8988T (cell line): ENCODE measurements at regions not wholly inside any gene's neighbourhood (a gene's known extent, or its start where the extent isn't known, plus 50 kb on each side); places are given as distances from the start of the nearest gene placed in this dataset.
"Not testable (repeated sequence)": the region's sequence is repeated elsewhere in the genome, so short reads cannot be mapped to it uniquely, and the experiment has no call there.

Experiments used
- DNase-seq: peaks from one replicate; pipeline ENCODE4 v3.0.0; 2011

DNA sequence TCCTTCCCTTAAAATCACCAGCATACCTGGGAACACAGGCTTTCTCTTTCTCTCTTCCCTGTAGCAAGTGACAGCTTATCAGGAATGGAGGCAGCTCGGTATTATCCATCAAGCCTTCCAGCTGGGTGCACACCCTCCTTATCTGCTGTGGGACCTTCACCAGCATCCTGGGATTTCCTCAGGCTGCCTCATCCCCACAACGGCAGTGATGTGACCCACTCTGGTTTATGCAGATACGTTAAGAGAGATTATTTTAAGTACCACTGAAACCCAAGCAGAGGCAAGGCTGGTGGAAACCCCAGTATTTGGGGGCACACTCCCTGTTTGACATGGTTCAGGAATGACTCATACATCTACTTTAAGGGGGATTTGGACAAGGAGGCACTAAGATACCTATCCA lies 192.1 kb downstream of the TM9SF2 start:
- DNase-seq: no peak

DNA sequence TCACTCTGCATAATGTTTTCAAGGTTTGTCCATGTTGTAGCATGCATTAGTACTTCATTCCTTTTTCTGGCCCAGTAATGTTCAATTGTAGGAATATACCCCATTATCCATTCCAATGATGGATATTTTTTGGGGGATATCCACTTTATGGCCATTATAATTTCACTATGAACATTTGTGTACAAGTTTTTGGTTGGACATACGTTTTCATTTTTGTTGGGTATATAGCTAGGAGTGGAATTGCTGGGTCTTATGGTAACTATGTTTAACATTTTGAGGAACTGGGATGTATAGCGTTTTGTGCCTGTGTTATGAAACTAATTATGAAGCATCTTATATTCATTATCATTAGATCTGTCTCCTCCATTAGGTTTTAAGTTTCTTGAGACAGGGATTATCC lies 191.6 kb downstream of the TM9SF2 start:
- no peak for DNase-seq

DNA sequence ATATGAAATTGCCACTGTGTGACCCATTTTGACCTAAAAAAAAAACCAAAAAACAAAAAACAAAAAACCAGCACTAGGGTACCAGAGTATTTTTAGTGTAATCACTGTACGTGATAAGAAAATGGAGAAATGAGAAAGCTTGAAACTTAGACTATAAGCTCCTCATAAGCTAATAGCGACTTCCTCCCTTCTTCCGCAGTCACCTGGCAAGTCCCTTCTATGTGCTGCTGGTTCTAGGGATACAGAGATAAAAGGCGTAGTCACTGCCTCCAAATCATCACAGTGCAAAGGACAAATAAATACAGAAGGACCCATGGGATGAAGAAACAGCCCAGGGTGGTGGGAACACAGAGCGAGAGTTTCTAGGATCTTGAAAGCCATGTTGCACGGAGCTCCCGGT lies 190.3 kb downstream of the TM9SF2 start:
- no peak for DNase-seq

DNA sequence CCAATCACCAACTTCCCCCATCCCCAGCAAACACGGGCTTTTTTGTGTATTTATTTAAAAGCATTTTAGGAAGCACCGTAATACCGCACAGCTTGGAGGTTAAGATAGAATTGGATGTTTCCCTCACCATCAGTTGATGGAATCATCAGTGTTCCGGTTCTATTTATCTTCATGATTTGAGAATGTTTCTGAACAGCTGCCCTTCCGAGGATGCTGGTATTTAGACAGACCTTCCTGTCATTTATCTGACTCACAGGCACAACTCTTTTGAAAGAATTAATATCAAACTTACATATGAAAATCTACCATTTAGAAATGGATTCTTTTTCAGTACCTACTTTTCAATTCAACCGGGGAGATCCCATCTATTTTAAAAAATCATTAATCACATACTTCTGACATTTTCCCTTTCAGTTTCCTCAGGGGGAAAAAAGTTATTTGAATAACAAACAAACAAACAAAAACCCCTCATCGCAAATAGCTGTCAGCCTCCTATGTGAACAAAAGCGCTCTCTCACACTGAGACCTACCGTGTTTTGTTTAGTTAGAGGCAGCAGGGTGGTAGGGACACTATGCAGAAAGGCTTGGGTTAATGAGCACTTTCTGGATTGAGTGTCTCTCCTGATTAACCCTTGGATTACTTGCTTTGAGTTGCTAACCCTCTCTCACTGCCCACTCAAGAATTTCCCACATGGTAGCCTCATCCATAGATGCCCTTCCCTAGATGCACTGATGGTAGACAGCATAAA lies 189.3 kb downstream of the TM9SF2 start:
- DNase-seq: no peak

DNA sequence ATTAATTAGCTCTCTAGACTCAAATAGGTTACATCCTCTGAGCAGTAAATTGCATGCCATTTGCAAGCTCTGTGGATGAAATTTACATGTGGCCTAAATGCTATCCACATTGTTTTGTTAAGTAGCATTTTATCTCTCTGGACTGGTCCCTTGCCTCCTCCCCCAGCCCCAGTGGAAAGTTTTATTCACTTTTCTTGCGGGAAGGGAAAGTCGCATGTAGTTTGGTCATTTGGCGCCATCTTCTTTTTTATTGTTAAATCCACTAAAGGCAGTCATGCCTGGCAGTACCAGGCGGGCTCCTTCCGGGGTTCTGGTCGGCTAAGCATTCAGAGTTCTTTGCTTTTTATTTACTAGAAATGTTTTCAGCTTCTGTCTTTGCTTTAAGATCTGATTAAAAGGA lies 188.7 kb downstream of the TM9SF2 start:
- DNase-seq: no peak

DNA sequence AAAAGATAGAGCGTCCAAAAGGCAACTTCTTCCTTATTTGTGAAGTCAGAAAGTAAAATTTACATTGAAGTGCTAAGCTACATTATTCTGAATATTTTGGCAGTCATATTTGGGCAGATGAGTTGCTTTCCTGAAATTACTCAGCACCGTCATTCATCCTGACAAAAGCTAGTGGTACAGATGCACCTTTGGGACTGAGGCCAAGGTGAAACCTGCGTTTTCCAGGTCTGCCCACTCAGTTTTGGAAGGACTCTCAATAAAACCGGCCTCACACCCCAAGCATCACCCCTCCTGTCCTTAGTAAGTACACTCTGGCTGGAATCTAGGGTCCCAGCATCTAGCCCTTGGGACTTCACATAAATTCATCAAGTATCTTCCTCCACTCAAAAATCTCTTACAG lies 187.5 kb downstream of the TM9SF2 start:
- DNase-seq: no peak

DNA sequence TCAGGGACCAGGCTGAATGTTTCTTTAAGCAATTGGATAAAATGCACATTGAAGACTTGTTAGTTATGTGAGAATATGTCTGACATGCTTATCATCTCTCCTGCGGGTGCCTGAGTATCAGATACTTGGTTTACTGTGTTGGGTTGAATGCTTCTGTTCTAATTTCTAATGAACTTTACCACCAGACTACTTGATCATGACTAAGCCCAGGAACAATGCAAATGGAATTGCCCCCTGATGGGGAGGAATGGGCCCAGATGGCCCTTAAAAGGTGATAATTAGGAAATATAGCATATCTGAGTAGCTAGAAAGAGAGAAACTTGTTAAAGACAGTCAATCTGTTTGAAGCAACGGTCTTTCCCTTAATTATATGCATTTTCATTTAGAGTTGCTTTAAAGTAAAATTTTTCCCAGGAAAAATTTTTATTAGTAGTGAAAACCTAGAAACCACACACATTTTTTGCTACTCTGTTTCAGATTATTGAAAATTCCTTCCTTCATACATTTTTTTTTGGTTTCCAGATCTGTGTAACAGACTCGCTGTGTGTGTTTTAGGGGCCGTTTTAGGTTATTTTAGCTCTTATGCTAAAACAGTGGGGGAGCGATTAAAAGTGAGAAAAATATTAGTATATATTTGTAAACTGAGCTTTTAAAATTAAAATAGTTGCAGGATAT lies 186.6 kb downstream of the TM9SF2 start:
- DNase-seq: no peak

DNA sequence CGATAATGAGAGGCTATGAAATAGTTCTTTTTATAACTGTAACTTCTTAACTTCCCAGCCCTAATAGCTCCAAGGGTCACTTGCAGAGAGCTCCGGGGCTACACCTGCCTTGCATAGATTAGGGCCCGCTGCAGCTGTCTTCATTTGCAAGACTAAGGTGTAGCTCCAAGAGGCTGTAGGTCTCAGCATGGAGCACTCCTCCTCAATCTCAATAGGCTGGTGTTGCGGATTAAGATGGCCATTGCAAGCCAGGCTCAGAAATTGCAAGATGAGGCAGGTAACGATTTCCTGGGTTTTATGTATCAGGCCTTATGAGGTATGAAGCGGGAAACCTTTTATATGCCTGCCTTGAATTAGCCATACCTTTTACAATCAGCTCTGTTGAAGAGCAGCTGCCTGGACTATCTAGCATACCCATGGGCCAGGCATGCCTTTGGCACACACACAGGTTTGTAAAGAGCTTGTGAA lies 185.7 kb downstream of the TM9SF2 start:
- DNase-seq: no peak

DNA sequence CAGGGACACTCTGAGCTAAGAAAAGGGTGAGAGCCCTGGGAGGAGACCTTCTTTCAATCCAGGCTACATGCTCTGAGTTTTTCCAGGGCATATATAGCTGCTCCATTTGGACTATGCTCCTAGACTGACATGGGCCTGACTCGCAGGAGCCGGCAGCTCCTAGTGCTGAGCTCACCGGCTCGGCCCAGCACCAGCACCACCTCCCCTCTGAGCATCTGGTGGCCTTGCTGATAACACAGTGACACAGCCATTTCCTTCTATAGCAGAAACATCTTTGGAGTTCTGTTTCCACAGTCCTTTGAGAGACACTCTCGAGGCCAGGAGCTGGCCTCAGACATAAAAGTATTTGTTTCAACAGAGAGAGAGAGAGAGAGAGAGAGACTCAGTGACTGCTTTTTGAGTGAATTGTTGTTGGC lies 184.9 kb downstream of the TM9SF2 start:
- no peak for DNase-seq

DNA sequence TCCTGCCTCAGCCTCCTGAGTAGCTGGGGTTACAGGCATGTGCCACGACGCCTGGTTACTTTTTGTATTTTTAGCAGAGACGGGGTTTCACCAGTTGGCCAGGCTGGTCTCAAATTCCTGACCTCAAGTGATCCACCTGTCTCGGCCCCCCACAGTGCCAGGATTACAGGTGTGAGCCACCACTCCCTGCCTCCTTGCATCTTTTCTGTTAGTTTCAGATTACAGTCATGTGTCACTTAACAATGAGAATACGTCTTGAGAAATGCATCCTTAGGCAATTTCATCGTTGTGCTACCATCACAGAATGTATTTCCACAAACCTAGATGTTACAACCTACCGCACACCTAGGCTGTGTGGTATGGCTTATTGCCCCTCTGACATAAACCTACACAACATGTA lies 180.4 kb downstream of the TM9SF2 start:
- no peak for DNase-seq

DNA sequence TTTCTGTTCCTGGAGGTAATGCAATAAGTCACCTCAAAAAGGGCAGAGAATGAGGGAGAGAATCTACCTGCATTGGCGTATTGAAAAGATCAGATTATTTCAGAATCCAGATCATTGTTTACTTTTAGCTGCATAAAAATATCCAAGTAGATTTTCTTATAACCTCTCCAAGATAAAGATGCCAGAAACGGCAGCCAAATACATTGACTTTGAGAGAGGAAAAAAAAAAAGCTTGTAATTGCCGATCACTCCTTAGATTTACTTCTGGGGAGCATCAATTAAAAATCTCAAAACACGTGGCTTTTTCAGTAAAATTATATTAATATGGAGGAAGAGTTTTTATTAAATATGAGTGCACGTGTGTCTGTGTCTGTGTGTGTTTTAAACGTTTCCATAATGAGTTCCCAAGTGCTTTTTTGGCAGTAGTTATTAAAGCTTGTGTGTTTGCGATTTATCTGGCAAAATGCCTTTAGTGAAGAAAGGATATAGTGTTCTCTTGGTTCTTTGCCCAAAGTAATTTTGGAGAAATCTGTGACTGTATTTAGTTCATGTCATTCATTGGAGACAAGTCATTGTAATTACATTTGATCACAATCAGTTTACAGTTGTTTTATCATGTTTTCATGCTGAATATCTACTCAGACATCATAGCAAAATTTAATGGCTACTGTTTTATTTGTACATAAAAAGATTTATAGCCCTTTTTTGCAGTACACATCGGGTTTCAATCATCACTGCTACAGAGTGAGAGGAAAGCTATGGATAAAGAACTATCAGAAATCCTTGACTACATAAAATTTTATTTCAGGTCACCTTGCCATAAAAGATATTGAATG lies 176.1 kb downstream of the TM9SF2 start:
- no peak for DNase-seq

DNA sequence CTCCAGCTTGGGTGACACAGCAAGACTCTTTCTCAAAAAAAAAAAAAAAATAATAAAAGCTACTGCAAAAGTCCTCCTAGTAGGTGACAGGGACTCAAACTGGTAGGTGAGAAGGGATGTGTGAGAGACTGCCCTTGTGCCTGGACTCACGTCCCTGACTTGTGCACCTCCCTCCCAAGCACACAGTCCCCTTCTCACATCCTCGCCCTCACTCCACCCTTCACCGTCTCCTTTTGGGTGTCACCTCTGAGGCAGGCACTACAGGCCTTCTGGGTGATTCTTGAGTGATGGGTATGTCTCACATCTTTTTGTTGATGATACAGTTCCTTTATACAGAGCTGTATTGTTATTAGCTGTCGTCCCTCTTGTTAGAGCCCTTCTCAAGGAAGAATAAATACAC lies 170.5 kb downstream of the TM9SF2 start:
- DNase-seq: no peak

DNA sequence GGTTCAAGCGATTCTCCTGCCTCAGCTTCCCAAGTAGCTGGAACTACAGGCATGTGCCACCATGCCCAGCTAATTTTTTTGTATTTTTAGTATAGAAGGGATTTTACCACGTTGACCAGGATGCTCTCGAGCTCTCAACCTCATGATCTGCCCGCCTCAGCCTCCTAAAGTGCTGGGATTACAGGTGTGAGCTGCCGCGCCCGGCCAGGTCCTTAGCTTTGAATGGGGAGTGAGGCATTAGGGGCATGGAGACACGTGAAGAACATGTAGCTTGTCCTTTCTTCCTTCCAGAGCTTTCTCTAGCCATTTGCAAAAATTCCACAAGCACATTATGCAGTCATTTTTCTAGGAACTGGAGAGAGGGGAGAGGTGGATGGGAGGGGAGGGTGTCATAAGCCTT lies 167.8 kb downstream of the TM9SF2 start:
- DNase-seq: not testable (repeated sequence)

DNA sequence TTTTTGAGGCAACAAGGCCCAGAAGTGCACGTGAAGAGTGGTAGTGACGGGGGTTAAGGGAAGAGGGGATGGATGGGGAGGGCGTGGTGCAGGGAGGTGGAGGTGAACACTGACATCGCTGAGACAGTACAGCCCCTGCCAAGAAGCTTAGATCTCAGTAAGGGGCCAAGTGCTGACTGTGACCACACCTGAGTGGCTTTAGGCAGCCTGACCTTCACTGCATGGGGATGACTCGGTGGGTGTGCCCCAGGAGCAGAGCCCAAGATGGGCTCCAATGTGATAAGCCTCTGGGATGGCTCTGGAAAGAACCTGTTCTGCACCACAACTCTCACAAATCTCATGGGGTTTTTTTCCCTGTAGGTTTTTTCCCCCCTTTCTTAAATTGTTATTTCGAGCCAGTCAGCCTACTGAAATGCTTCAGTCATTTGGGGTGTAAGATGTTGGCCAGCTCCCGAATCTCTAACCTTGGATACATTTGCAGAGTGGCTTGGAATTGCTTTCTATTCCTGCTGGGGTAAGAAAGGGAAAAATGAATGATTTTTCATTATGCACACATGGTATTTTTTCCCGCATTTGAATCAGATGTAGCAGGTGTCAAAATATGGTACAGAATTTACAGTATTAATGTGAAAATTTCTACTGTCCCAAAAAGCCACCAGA lies 165.0 kb downstream of the TM9SF2 start:
- no peak for DNase-seq

DNA sequence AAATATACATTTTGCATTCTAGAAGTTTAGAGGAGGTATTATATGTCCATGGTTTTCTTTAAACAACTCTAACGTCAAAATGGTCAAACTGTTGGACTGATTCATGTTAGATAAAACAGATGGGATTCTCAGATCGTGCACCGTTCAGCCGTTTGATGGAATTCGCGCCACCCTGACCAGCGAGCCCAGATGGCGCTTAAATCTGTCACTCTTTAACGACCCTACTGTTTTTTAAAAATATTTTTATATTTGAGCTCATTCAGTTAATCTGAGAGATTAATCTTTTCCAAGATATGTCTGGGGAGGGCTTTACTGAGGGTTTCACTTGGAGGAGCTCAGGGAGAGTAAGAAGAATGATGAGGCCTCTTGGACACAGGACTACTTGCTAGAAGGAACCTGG lies 164.4 kb downstream of the TM9SF2 start:
- DNase-seq: no peak

DNA sequence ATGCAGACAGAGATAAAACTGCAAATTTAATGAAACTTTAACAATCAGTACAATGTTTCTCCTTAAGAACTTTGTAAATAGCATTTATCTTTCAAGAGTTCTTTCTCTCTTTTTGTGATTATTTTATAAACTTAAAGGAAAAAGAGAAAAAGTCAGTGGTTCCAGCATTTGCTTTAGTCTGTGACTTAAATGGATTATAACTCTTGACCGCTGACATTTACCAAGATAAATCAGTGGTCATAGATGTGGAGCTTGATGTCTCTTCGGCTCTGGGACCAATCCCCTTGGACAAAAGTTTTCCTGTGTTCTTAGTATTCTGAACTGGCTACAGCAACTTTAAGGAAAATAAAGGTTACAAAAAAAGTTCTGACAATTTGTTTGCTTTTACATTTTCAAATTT lies 162.6 kb downstream of the TM9SF2 start:
- DNase-seq: no peak

DNA sequence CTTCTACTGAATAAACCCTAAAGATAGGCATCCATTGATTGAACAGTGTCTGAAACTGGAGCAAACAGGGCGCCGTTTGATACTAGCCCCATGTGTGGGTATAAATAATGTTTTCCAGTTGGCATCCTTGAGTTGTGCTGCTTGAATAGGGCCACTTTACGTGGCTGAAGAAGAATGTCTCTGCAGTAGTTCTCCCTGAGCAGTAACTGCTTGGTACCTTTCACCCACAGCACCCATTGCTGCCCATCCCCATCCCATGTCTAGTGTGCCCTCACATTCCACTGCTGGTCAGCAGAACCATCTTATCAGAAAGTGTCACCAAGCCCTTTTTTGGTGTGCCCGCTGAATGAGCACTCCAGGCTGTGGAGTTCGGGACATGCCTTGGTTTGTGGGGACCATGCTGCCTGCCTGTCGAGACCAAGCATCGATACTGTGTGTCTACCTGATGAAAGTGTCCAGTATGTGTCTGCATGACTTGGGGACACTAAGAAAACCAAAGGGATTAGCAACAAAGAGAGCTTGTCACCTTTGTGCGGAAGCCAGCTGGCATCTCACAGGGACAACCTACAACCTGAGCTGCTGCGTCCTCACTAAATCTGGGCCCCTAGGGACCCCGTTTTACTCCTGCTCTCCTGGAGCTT lies 162.0 kb downstream of the TM9SF2 start:
- DNase-seq: no peak

DNA sequence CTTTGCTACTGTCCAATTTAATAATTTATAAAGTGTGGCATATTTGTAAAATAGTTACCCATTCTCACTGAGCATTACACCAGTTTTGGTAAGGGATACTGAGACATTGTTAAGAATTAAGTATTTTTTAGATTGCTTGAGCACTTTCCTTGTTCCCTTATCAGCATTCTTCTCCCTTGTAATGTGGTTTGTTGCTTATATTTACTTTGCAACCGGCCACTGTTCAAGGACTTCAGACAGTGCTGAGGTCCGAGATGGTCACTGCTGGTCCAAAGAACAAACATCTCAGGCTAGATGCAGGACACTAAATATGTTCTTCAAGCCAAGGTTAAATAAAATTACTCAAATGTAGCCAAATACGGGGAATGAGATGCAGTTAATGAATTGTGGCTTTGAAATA lies 161.4 kb downstream of the TM9SF2 start:
- no peak for DNase-seq

DNA sequence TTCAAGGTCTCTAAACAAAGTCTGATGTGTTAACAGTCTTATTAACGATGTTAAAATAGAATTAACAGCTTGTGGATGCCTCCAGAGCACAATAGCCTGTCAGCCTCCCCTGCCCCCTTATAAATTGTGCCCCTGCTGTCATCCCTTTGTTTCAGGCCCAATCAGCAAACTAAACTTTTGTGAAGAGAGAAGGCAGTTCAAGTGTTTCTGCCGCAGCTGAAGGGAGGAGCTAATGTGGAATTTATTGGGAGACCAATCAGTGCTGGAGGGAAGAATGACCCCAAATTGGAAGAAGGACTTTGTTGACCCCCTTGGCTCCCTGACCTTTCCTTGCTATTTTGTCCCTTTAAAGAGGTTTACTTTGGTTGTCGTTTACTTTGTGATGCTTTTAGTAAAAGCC lies 160.5 kb downstream of the TM9SF2 start:
- DNase-seq: no peak

DNA sequence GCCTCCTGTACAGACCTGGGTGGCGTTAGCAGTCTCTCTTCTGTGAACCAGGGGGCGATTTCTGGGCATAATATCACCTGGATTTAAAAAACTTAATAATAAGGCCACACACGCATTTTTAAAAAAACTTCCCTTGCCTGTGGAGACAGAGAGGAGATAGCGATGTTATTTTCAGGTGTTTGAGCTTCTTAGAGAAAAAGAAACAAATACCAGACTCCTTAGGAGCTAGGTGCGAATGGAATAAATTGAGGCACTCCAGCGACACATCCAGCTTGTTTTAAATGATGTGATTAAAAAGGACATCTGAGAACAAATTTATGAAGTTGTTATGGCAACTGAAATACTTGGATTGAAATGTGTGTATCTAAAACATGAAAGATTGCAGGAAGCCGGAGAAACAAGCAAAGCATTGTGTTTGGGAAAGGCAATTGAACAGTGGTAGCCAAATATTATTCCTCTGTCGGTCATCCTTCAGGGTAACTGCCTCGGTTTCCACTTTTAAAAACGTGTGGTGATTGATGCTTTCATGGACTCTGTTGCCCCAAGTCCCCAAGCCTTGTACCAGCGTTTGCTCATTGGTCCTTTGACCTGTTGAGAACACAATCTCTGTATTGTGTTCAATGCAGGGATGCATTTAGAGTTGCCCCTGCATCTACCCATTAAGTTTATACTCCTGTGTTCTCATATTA lies 158.7 kb downstream of the TM9SF2 start:
- DNase-seq: no peak

DNA sequence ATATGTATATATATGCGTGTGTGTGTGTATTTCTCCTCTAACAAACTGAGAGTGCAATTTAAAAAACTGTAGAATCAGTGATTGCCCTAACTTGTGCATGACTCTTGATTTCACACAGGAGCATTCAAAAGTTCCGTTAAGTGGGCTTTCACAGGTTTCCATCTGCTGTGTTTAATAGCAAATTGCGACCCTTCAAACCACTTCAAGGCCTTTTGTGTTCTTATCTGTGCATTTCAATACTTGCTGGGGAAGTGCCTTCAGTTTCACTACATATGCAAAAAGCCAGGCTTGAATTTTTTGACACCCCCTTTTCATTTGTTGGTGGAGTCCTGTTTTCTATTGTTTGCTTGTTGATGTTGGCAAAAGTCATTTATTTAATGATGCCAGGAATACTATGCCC lies 158.0 kb downstream of the TM9SF2 start:
- no peak for DNase-seq
